Thoracic aorta (tissue), 2 donors: ENCODE measurements at regions not wholly inside any gene's neighbourhood (a gene's known extent, or its start where the extent isn't known, plus 50 kb on each side); places are given as distances from the start of the nearest gene placed in this dataset.

Source experiments
- ATAC-seq: fragments of 150-250 bp; one replicate; pipeline ENCODE4 v1.8.0; 2017; ENCODE audit warnings: low read depth; ENCODE audit not compliant: insufficient number of reproducible peaks, low FRiP score
- DNase-seq: peaks from one replicate; pipeline ENCODE4 v3.0.0-alpha.2; 2020; ENCODE audit warnings: low spot score
- H3K27ac ChIP-seq, 2 donors: fragments of 200-600 bp; sonication (generic); 1 replicate in 1 of 2; 2 replicates in 1 of 2; pipeline ENCODE4 v1.5.1; 2016; ENCODE audit warnings: mild to moderate bottlenecking in 2 of 2, moderate library complexity in 2 of 2
- H3K27me3 ChIP-seq: fragments of 200-600 bp; sonication (generic); replicated peaks from 2 replicates; pipeline ENCODE4 v1.6.0; 2016; ENCODE audit warnings: mild to moderate bottlenecking; ENCODE audit not compliant: insufficient read depth
- H3K36me3 ChIP-seq: fragments of 200-600 bp; sonication (generic); one replicate; pipeline ENCODE4 v1.5.1; 2016
- H3K4me1 ChIP-seq, 2 donors: fragments of 200-600 bp; sonication (generic); 1 replicate in 1 of 2; 2 replicates in 1 of 2; pipeline versions ENCODE4 v1.5.1 to v1.6.0; 2016; ENCODE audit warnings: low read depth in 2 of 2, mild to moderate bottlenecking in 1 of 2; ENCODE audit not compliant: control insufficient read depth in 1 of 2
- H3K4me3 ChIP-seq: fragments of 200-600 bp; sonication (generic); 2 replicates; pipeline ENCODE4 v1.5.1; 2016; ENCODE audit warnings: mild to moderate bottlenecking
- H3K9me3 ChIP-seq: fragments of 200-600 bp; sonication (generic); 2 replicates; pipeline ENCODE4 v1.5.1; 2016
- TF ChIP-seq, protein P1 (sequence below): fragments of 200-600 bp; sonication (generic); IDR thresholded peaks from one replicate; pipeline ENCODE4 v1.5.1; 2019; ENCODE audit warnings: antibody characterized with exemption

DNA sequence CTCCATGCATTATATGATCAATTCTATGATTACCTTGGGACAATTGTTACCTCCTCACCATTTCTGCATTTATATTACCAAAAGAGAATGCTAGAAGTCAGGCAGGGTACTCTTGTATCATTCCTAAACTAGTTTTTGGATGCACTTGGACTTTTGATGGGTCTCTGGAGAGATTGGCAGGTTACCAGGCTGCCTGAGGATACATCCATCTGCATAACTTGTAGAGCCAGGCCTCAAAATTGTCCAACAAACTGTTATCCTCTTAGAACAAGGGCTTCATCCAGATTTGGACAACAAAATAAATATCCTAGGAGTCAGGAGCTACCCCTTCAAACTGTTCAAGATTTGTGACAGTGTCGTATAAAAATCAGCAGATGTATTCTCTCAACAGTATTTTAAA, 326.1 kb downstream of the IL15 start:
- H3K36me3 ChIP-seq, result no peaks in the 10 kb centered on the region
- H3K4me3 ChIP-seq, result no peak overlapping the region
- ATAC-seq (no peak), DNase-seq (no peak)
- no peaks in the 10 kb centered on the region for H3K4me1 ChIP-seq
- TF ChIP-seq, protein P1, sequence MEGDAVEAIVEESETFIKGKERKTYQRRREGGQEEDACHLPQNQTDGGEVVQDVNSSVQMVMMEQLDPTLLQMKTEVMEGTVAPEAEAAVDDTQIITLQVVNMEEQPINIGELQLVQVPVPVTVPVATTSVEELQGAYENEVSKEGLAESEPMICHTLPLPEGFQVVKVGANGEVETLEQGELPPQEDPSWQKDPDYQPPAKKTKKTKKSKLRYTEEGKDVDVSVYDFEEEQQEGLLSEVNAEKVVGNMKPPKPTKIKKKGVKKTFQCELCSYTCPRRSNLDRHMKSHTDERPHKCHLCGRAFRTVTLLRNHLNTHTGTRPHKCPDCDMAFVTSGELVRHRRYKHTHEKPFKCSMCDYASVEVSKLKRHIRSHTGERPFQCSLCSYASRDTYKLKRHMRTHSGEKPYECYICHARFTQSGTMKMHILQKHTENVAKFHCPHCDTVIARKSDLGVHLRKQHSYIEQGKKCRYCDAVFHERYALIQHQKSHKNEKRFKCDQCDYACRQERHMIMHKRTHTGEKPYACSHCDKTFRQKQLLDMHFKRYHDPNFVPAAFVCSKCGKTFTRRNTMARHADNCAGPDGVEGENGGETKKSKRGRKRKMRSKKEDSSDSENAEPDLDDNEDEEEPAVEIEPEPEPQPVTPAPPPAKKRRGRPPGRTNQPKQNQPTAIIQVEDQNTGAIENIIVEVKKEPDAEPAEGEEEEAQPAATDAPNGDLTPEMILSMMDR, result no peak
- no peaks in the 10 kb centered on the region for H3K27me3 ChIP-seq
- H3K9me3 ChIP-seq, result no peaks in the 10 kb centered on the region
- H3K27ac ChIP-seq, result no peak overlapping the region

DNA sequence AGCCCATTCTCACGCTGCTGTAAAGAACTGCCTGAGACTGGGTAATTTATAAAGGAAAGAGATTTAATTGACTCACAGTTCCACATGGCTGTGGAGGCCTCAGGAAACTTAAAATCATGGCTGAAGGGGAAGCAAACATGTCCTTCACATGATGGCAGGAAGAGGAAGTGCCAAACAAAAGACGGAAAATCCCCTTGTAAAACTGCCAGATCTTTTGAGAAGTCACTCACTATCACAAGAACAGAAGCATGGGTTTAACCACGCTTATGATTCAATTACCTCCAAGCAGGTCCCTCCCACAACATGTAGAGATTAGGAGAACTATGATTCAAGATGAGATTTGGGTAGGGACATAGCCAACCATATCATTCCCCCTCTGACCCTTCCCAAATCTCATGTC, 335.5 kb downstream of the IL15 start:
- TF ChIP-seq, protein P1, result no peak
- Histone ChIP-seq H3K4me1 (no peaks in the 10 kb centered on the region), H3K27ac (no peak overlapping the region), H3K4me3 (no peak overlapping the region), H3K27me3 (no peaks in the 10 kb centered on the region), H3K36me3 (no peaks in the 10 kb centered on the region), H3K9me3 (no peaks in the 10 kb centered on the region)
- no peak for ATAC-seq
- DNase-seq, result no peak

DNA sequence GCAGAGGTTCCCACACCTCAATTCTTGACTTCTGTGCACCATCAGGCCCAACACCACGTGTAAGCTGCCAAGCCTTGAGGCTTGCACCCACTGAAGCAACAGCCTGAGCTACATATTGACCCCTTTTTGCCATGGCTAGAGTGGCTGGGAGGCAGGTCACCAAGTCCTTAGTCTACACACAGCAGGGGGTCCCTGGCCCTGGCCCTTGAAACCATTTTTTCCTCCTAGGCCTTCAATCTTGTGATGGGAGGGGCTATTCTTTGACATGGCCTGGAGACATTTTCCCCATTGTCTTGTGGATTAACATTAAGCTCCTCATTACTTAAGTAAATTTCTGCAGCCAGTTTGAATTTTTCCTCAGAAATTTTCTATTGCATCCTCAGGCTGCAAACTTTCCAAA, 336.6 kb downstream of the IL15 start:
- Histone ChIP-seq H3K27me3 (no peaks in the 10 kb centered on the region), H3K36me3 (no peaks in the 10 kb centered on the region)

More for the DNA sequence above, 336.6 kb downstream of the IL15 start:
- Histone ChIP-seq H3K4me1 (no peaks in the 10 kb centered on the region), H3K9me3 (no peaks in the 10 kb centered on the region), H3K27ac (no peak overlapping the region), H3K4me3 (no peak overlapping the region)
- DNase-seq, result no peak
- TF ChIP-seq, protein P1, result no peak
- no peak for ATAC-seq
